Dermis microvascular lymphatic vessel endothelial cell (primary cell): ENCODE measurements at regions not wholly inside any gene's neighbourhood (a gene's known extent, or its start where the extent isn't known, plus 50 kb on each side); places are given as distances from the start of the nearest gene placed in this dataset.

ENCODE experiments used
- DNase-seq, 2 donors: peaks; one replicate each; pipeline versions ENCODE4 v3.0.0 to v3.0.0-alpha.2; 2010; ENCODE audit warnings: low read depth in 2 of 2

DNA sequence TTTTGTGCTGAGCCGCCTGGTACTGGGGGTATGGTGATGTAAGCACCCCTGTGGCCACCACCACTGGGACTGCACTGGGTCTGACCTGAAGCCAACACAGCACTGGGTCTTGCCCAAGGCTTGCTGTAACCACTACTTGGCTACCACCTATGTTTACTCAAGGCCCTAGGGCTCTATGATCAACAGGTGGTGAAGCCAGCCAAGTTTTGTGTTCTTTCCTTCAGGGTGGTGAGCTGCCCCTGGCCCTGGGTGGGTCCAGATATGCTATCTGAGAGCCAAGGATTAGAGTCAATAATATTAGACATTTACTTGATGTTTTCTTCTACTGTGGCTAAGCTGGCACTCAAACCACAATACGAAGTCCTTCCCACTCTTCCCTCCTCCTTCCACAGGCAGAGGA lies 55.1 kb upstream of the PAGE4 start:
- no peak for DNase-seq

GRCh38 chrX:49767236-49767635 lies 61.9 kb upstream of the PAGE4 start:
- DNase-seq: no peak

DNA sequence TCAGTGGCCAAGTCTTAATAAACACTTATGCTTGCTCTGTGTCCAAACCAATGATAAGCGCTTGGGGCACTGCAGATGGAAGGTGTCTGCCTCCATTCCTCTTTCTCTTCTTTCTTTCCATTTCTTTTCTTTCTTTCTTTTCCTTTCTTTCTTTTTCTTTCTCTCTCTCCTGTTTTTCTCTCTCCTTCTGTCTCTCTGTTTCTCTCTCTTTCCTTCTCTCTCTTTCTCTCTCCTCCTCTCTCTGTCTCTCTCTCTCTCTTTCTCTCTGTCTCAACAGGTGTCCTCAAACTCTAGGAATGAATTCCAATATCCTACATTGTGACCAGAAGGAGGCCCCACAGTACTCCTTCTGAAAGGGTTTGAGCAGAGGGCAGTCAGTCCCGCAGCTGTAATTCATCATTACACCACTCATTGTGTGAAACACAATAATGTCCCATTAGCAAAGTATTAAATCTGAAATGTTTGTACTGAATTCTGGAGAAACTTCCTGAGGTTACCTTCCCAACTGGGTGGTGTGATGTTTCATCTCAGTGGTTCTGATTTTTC lies 66.5 kb upstream of the PAGE1 start:
- DNase-seq: no peak

DNA sequence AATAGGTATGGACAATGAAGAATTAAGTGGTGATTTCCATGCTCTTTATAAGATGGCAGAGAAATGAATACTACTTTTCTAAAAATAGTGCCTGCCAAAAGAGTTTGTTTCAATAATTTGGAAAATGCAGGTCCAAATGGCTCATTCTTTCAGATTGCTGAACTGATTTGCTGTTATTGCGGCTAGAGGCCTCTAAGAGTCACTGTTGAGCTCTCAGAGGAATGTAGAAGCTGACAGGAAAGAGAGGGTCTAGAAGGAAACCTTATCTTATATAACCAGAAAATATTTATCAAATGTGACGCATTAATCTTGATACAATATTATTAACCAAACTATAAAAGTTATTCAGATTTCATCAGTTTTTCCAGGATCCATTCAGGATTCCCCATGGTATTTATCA lies 65.7 kb upstream of the PAGE1 start:
- DNase-seq: peak in 1 of 2 donors; percentile 15

DNA sequence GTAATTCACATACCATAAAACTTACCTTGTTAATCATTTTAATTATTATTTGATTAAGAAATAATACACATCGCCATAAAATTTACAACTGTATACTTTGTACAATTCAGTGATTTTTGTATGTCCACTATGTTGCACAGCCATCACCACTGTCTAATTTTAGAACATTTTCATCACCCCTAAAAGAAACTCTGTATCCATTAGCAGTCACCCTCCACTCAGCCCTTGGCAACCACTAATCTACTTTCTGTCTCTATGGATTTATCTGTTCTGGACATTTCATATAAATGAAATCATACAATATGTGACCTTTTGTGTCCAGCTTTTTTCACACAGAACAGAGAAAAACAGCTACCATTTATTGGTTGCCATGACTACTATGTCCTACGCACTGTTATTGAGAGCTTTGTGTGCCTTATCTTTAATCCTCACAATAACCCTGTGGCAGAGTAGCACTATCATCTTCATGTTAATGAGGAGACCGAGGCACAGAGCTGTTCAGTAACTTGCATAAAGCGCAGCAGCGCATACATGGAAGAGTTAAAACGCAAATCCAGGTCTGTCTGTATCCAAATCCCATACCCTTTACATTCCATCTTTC lies 64.6 kb upstream of the PAGE1 start:
- no peak for DNase-seq

DNA sequence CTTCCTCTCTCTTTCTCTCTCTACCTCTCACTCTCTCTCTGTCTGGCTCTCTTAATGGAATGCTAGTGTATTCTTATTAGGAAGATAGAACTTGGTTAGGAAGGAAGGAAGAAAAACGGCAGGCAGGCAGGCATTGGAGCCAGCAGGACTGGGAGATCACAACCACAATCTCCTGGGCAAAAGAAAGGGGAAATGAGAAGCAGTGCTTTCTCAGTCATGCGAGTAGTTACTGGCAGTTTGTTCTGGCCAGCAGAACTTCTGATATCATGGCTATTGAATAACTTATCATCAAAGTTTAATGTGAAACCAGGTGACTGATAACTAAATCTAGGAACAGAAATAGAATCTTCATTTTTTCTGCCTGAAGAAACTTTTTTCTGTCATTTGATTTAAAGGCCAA lies 60.9 kb upstream of the PAGE1 start:
- DNase-seq: no peak

- peak; percentile 14 to 36 for DNase-seq
These were observed 58.6 kb upstream of the PAGE1 start for GRCh38 chrX:49754233-49754857.

DNA sequence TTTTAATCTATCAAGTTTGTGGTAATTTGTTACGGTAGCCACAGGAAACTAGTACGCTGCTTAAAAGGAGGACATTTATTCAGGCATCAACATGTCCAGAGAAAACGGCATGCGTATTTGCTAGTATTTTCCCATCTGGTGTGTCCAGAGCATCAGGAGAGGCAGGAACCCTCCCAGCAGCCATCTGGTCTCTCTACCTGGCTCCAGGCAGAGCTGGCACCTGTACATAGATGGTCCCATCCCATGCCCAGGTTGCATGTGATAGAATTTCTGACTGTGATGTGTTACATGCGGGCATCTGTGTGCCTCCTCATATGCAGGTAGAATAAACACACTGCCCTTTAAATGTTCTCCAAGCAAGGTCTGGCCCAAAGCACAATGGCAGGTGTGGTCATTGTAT lies 57.9 kb upstream of the PAGE1 start:
- DNase-seq: no peak

DNA sequence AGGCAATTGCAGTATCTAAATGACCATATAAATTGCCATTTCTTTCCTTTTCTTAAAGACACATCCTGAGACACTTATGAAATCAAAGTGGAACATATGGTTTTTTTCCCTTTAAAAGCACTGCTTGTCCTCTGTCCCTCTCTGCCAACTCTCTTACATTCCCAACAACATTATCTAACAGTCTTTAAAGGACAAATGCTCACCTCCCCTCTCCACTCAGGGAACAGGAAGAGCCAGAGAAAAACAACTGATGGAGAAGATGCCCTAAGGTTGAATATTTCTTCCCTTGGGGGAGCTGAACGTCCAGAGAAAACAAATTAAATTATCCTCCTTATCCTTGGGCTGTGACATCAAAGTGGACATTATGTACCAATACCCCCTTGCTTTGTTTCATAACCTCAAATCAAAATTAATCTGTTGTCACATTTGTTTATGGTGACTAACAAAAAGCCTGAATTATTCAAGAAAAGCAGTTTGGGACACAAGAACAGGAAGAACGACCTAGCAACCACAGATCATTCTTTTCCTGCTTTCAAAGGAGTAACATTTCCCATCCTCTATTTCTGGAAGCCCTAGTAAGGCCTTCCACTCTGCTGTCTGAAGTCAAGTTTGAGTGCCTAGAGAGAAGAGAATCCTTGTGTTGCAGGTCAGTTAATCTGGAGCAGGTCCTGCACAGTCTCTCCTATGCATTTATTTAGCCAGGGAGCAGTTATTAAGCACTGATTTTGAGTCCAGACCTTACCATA lies 52.6 kb upstream of the PAGE1 start:
- no peak for DNase-seq

DNA sequence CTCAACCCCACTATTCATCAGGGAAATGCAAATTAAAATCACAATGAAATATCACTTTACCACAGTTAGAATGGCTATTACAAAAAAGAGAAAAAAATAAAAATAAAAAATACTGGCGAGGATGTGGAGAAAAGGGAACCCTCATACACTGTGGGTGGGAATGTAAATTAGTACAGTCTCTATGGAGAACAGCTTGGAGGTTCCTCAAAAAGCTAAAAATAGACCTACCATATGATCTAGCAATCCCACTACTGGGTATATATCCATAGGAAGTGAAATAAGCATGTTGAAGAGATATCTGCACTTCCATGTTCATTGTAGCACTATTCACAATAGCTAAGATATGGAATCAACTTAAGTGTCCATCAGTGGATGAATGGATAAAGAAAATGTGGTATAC lies 50.5 kb upstream of the PAGE1 start:
- no peak for DNase-seq
